ENCODE measurements at regions not wholly inside any gene's neighbourhood (a gene's known extent, or its start where the extent isn't known, plus 50 kb on each side); places are given as distances from the start of the nearest gene placed in this dataset.

DNA sequence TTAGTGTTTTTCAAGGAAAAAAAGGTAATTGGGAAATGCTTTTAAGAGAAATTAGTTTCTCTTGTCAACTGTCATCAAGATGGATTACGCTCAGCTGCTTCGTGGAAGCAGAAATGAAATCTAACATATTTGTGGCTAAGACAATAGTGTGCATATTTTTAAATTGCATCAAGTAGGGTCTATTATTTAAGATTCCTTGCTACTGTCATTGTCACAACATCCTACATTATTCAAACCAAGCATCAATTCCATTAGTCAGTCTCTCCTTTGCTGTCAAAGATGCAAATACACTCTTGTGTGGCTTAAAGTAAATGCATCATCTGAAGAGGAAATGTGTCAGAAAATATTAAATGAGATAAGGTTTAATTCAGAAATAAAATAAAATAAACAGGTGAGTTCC lies 1277.6 kb upstream of the SEL1L start:
- TF ChIP-seq POLR2A (IDR thresholded peaks at IDR 0.05; ENCODE audit: low read length) (no peak), RAD21 (conservative IDR thresholded peaks at IDR 0.05 in 1 of 2, IDR thresholded peaks at IDR 0.05 in 1 of 2) (no peak), BHLHE40 (IDR thresholded peaks at IDR 0.05; ENCODE audit: low read depth, low read length) (no peak), GATA3 (IDR thresholded peaks at IDR 0.05; ENCODE audit: borderline replicate concordance) (no peak), EHMT2 (IDR thresholded peaks at IDR 0.05; ENCODE audit: low read depth) (no peak)
- TF ChIP-seq, protein P1, sequence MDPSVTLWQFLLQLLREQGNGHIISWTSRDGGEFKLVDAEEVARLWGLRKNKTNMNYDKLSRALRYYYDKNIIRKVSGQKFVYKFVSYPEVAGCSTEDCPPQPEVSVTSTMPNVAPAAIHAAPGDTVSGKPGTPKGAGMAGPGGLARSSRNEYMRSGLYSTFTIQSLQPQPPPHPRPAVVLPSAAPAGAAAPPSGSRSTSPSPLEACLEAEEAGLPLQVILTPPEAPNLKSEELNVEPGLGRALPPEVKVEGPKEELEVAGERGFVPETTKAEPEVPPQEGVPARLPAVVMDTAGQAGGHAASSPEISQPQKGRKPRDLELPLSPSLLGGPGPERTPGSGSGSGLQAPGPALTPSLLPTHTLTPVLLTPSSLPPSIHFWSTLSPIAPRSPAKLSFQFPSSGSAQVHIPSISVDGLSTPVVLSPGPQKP (IDR thresholded peaks at IDR 0.05; ENCODE audit: low read depth, low read length) = no peak
- TF ChIP-seq, protein P2, sequence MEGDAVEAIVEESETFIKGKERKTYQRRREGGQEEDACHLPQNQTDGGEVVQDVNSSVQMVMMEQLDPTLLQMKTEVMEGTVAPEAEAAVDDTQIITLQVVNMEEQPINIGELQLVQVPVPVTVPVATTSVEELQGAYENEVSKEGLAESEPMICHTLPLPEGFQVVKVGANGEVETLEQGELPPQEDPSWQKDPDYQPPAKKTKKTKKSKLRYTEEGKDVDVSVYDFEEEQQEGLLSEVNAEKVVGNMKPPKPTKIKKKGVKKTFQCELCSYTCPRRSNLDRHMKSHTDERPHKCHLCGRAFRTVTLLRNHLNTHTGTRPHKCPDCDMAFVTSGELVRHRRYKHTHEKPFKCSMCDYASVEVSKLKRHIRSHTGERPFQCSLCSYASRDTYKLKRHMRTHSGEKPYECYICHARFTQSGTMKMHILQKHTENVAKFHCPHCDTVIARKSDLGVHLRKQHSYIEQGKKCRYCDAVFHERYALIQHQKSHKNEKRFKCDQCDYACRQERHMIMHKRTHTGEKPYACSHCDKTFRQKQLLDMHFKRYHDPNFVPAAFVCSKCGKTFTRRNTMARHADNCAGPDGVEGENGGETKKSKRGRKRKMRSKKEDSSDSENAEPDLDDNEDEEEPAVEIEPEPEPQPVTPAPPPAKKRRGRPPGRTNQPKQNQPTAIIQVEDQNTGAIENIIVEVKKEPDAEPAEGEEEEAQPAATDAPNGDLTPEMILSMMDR (IDR thresholded peaks at IDR 0.05) = no peak
- TF ChIP-seq, protein P3, sequence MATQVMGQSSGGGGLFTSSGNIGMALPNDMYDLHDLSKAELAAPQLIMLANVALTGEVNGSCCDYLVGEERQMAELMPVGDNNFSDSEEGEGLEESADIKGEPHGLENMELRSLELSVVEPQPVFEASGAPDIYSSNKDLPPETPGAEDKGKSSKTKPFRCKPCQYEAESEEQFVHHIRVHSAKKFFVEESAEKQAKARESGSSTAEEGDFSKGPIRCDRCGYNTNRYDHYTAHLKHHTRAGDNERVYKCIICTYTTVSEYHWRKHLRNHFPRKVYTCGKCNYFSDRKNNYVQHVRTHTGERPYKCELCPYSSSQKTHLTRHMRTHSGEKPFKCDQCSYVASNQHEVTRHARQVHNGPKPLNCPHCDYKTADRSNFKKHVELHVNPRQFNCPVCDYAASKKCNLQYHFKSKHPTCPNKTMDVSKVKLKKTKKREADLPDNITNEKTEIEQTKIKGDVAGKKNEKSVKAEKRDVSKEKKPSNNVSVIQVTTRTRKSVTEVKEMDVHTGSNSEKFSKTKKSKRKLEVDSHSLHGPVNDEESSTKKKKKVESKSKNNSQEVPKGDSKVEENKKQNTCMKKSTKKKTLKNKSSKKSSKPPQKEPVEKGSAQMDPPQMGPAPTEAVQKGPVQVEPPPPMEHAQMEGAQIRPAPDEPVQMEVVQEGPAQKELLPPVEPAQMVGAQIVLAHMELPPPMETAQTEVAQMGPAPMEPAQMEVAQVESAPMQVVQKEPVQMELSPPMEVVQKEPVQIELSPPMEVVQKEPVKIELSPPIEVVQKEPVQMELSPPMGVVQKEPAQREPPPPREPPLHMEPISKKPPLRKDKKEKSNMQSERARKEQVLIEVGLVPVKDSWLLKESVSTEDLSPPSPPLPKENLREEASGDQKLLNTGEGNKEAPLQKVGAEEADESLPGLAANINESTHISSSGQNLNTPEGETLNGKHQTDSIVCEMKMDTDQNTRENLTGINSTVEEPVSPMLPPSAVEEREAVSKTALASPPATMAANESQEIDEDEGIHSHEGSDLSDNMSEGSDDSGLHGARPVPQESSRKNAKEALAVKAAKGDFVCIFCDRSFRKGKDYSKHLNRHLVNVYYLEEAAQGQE (IDR thresholded peaks at IDR 0.05) = no peak
